NAMALWA (cell line): ENCODE measurements at regions not wholly inside any gene's neighbourhood (a gene's known extent, or its start where the extent isn't known, plus 50 kb on each side); places are given as distances from the start of the nearest gene placed in this dataset.
"Not testable (repeated sequence)": the region's sequence is repeated elsewhere in the genome, so short reads cannot be mapped to it uniquely, and the experiment has no call there.

Experiments used
- DNase-seq: peaks from one replicate; pipeline ENCODE4 v3.0.0-alpha.2; 2015; ENCODE audit warnings: low spot score

- not testable (repeated sequence) for DNase-seq
Measured at GRCh38 chr10:109809954-109810353, 113.4 kb downstream of the XPNPEP1 start.

- DNase-seq: not testable (repeated sequence)
Measured at GRCh38 chr10:109801191-109801590, 122.1 kb downstream of the XPNPEP1 start.

- no peak for DNase-seq
Measured at GRCh38 chr10:109790647-109791046, 132.7 kb downstream of the XPNPEP1 start.

- DNase-seq: no peak
Measured at GRCh38 chr10:109784236-109784635, 139.1 kb downstream of the XPNPEP1 start.

- DNase-seq: no peak
Measured at GRCh38 chr10:109783286-109783685, 140.0 kb downstream of the XPNPEP1 start.

- DNase-seq: no peak
Measured at GRCh38 chr10:109780997-109781396, 142.3 kb downstream of the XPNPEP1 start.

- DNase-seq: no peak
Measured at GRCh38 chr10:109778993-109779392, 144.3 kb downstream of the XPNPEP1 start.

GRCh38 chr10:109774121-109774440 is 149.2 kb downstream of the XPNPEP1 start:
- no peak for DNase-seq

- DNase-seq: peak; percentile 60
Measured at GRCh38 chr10:109773288-109774120, 149.8 kb downstream of the XPNPEP1 start.

GRCh38 chr10:109770663-109771062 is 152.6 kb downstream of the XPNPEP1 start:
- no peak for DNase-seq

GRCh38 chr10:109769966-109770365 is 153.3 kb downstream of the XPNPEP1 start:
- no peak for DNase-seq

- no peak for DNase-seq
Measured at GRCh38 chr10:109765838-109766237, 157.5 kb downstream of the XPNPEP1 start.

GRCh38 chr10:109762555-109762954 is 160.8 kb downstream of the XPNPEP1 start:
- DNase-seq: no peak

- peak; percentile 34 for DNase-seq
Measured at GRCh38 chr10:109757670-109758069, 165.6 kb downstream of the XPNPEP1 start.

- no peak for DNase-seq
Measured at GRCh38 chr10:109746861-109747260, 176.4 kb downstream of the XPNPEP1 start.

GRCh38 chr10:109744020-109744419 is 179.3 kb downstream of the XPNPEP1 start:
- no peak for DNase-seq

GRCh38 chr10:109743574-109743973 is 179.7 kb downstream of the XPNPEP1 start:
- no peak for DNase-seq

- DNase-seq: no peak
Measured at GRCh38 chr10:109743146-109743545, 180.2 kb downstream of the XPNPEP1 start.

- DNase-seq: no peak
Measured at GRCh38 chr10:109741712-109742111, 181.6 kb downstream of the XPNPEP1 start.

GRCh38 chr10:109740436-109740835 is 182.9 kb downstream of the XPNPEP1 start:
- DNase-seq: no peak

GRCh38 chr10:109737626-109738025 is 185.7 kb downstream of the XPNPEP1 start:
- DNase-seq: no peak

- no peak for DNase-seq
Measured at GRCh38 chr10:109737009-109737408, 186.3 kb downstream of the XPNPEP1 start.

- DNase-seq: no peak
Measured at GRCh38 chr10:109735776-109736175, 187.5 kb downstream of the XPNPEP1 start.
